GM03348 (cell line): ENCODE measurements at regions not wholly inside any gene's neighbourhood (a gene's known extent, or its start where the extent isn't known, plus 50 kb on each side); places are given as distances from the start of the nearest gene placed in this dataset.
"Not testable (repeated sequence)": the region's sequence is repeated elsewhere in the genome, so short reads cannot be mapped to it uniquely, and the experiment has no call there.

Experiments
- DNase-seq: peaks from one replicate; pipeline ENCODE4 v3.0.0; 2012; ENCODE audit warnings: low spot score

GRCh38 chr2:176922545-176922944, 290.0 kb upstream of the HNRNPA3 start:
- not testable (repeated sequence) for DNase-seq

GRCh38 chr2:176923205-176923604, 289.4 kb upstream of the HNRNPA3 start:
- DNase-seq = no peak

- DNase-seq = no peak
Measured at GRCh38 chr2:176924909-176925534, 287.6 kb upstream of the HNRNPA3 start.

- no peak for DNase-seq
Measured at GRCh38 chr2:176926453-176926852, 286.1 kb upstream of the HNRNPA3 start.

GRCh38 chr2:176929387-176929786, 283.2 kb upstream of the HNRNPA3 start:
- DNase-seq = not testable (repeated sequence)

- DNase-seq = peak; percentile 28
Measured at GRCh38 chr2:176931588-176932563, 280.7 kb upstream of the HNRNPA3 start.

- no peak for DNase-seq
Measured at GRCh38 chr2:176934131-176934530, 278.5 kb upstream of the HNRNPA3 start.

GRCh38 chr2:176934869-176935415, 277.7 kb upstream of the HNRNPA3 start:
- no peak for DNase-seq

GRCh38 chr2:176935543-176936102, 277.0 kb upstream of the HNRNPA3 start:
- no peak for DNase-seq

- no peak for DNase-seq
Measured at GRCh38 chr2:176936410-176936809, 276.2 kb upstream of the HNRNPA3 start.

GRCh38 chr2:176944998-176945397, 267.6 kb upstream of the HNRNPA3 start:
- no peak for DNase-seq

GRCh38 chr2:176947754-176948153, 264.8 kb upstream of the HNRNPA3 start:
- DNase-seq = no peak

- DNase-seq = not testable (repeated sequence)
Measured at GRCh38 chr2:176951218-176951617, 261.4 kb upstream of the HNRNPA3 start.

- DNase-seq = no peak
Measured at GRCh38 chr2:176956791-176957190, 255.8 kb upstream of the HNRNPA3 start.

GRCh38 chr2:176959614-176960013, 253.0 kb upstream of the HNRNPA3 start:
- no peak for DNase-seq

- DNase-seq = no peak
Measured at GRCh38 chr2:176960061-176960460, 252.5 kb upstream of the HNRNPA3 start.

- no peak for DNase-seq
Measured at GRCh38 chr2:176960736-176961520, 251.7 kb upstream of the HNRNPA3 start.

- DNase-seq = no peak
Measured at GRCh38 chr2:176961775-176962619, 250.6 kb upstream of the HNRNPA3 start.

GRCh38 chr2:176963568-176964287, 248.9 kb upstream of the HNRNPA3 start:
- no peak for DNase-seq

- DNase-seq = no peak
Measured at GRCh38 chr2:176967911-176968450, 244.6 kb upstream of the HNRNPA3 start.
